ENCODE measurements at regions not wholly inside any gene's neighbourhood (a gene's known extent, or its start where the extent isn't known, plus 50 kb on each side); places are given as distances from the start of the nearest gene placed in this dataset.

GRCh38 chr1:232450615-232451014, 179.3 kb downstream of the SIPA1L2 start:
- FAIRE-seq: no peak
- Histone ChIP-seq H3K9me3 (ENCODE audit: insufficient read depth in 2 of 2, low read depth in 1 of 2, low read length in 1 of 2) (no peaks in the 10 kb centered on the region), H3K4me1 (replicated peaks in 1 of 4; ENCODE audit: control insufficient read depth in 3 of 4, insufficient read depth in 4 of 4, low read length in 3 of 4) (peaks cover 0 to 5% (median 2%) of the 10 kb centered on the region in 4 experiments; a peak in 2 of 7 replicates), H3K14ac (ENCODE audit: insufficient read length) (no peak overlapping the region), H2AK5ac (ENCODE audit: low read depth, low read length) (no peak overlapping the region), H3K36me3 (ENCODE audit: control insufficient read depth in 2 of 4, insufficient read depth in 4 of 4, low read length in 3 of 4) (no peaks in the 10 kb centered on the region), H2AFZ (ENCODE audit: low read length) (no peak overlapping the region), H2BK15ac (ENCODE audit: low read length) (no peak overlapping the region), H3K4me3 (ENCODE audit: extremely low read depth in 1 of 4, insufficient read depth in 2 of 4, low read depth in 3 of 4, low read length in 4 of 4) (no peak overlapping the region), H3K4ac (replicated peaks; ENCODE audit: insufficient read length, low read depth, low read length) (no peak overlapping the region), H3K56ac (replicated peaks; ENCODE audit: insufficient read length, low read depth, low read length) (no peak overlapping the region), H3K18ac (ENCODE audit: extremely low read depth, low read length) (no peak overlapping the region), H4K5ac (ENCODE audit: insufficient read length, low read depth, low read length) (no peak overlapping the region), H2BK120ac (replicated peaks; ENCODE audit: low read depth, low read length) (no peak overlapping the region), H3K27me3 (replicated peaks in 1 of 4; ENCODE audit: control insufficient read depth in 3 of 4, extremely low read depth in 1 of 4, insufficient read depth in 3 of 4, low read length in 3 of 4) (no peaks in the 10 kb centered on the region), H3K4me2 (ENCODE audit: insufficient read depth in 1 of 2, low read depth in 2 of 2, low read length in 2 of 2) (no peak overlapping the region), H2BK20ac (ENCODE audit: low read length) (no peak overlapping the region), H4K8ac (ENCODE audit: extremely low read depth, insufficient read depth, low read length) (no peak overlapping the region), H3K9ac (replicated peaks in 1 of 4; ENCODE audit: extremely low read depth in 1 of 4, low read depth in 3 of 4, low read length in 3 of 4) (no peak overlapping the region), H4K20me1 (replicated peaks in 1 of 2; ENCODE audit: control insufficient read depth in 1 of 2, insufficient read depth in 2 of 2, low read length in 2 of 2) (no peaks in the 10 kb centered on the region), H3K27ac (ENCODE audit: low read depth, low read length) (no peak overlapping the region), H4K91ac (replicated peaks; ENCODE audit: insufficient read length, low read length) (no peak overlapping the region), H3K23me2 (ENCODE audit: low read depth, low read length) (no peaks in the 10 kb centered on the region), H2BK12ac (ENCODE audit: low read depth, low read length) (no peak overlapping the region), H3K23ac (ENCODE audit: insufficient read length) (no peak overlapping the region), H2BK5ac (ENCODE audit: low read depth, low read length) (no peak overlapping the region), H3K79me1 (ENCODE audit: low read depth, low read length) (no peaks in the 10 kb centered on the region), H3K79me2 (ENCODE audit: control insufficient read depth in 1 of 2, insufficient read depth in 2 of 2, low read length in 2 of 2) (no peaks in the 10 kb centered on the region)
- 78% methylated on average over 1 of the region's 1 CpG; no CpG with 5 or more reads in 1 of the 2 experiments for WGBS, 2 experiments (ENCODE audit: extremely low coverage in 1 of 2, insufficient coverage in 1 of 2, insufficient read length in 1 of 2, insufficient replicate concordance in 2 of 2, low coverage in 1 of 2, low lambda C conversion rate in 2 of 2, missing lambda C conversion rate in 1 of 2)
- no peak for DNase-seq (ENCODE audit: low read depth in 1 of 2, low spot score in 2 of 2)
- TF ChIP-seq MAFK (IDR thresholded peaks at IDR 0.05; ENCODE audit: low read depth, low read length): no peak
- ChIA-PET CTCF (ENCODE audit: partially characterized antibody) (interaction anchor here (1.6 kb wide), 1 partner anchor 152 kb away, joined by 3 read pairs; no protein-coding TSS in a partner anchor), POLR2A (ENCODE audit: partially characterized antibody) (no interaction called here)

Data from H1 (cell line).